PFSK-1 (cell line): ENCODE measurements at regions not wholly inside any gene's neighbourhood (a gene's known extent, or its start where the extent isn't known, plus 50 kb on each side); places are given as distances from the start of the nearest gene placed in this dataset.

ENCODE experiments used
- FOXP2 ChIP-seq: optimal IDR thresholded peaks from 2 replicates; pipeline ENCODE3; 2011; ENCODE audit warnings: borderline replicate concordance, control low read depth, inconsistent platforms; ENCODE audit not compliant: insufficient read depth; ENCODE audit errors: extremely low read length, extremely low read depth
- POLR2AphosphoS5 ChIP-seq: IDR thresholded peaks from 2 replicates; pipeline ENCODE4 v1.6.1; 2012; ENCODE audit warnings: low read depth, mild to moderate bottlenecking, control low read depth, low read length, moderate library complexity
- REST ChIP-seq, 2 experiments: IDR thresholded peaks; 2 replicates each; pipeline versions ENCODE4 v1.6.1 to v1.8.0; 2011 to 2012; ENCODE audit warnings: low read depth in 2 of 2, low read length in 2 of 2, control low read depth in 1 of 2, inconsistent platforms in 1 of 2, mild to moderate bottlenecking in 1 of 2, moderate library complexity in 1 of 2; ENCODE audit not compliant: insufficient read depth in 1 of 2
- SIN3A ChIP-seq: IDR thresholded peaks from 2 replicates; pipeline ENCODE4 v1.6.1; 2012; ENCODE audit warnings: mild to moderate bottlenecking, low read length, moderate library complexity, borderline replicate concordance; ENCODE audit not compliant: insufficient read depth
- TAF1 ChIP-seq: IDR thresholded peaks from 2 replicates; pipeline ENCODE4 v1.6.1; 2012; ENCODE audit warnings: low read length, control low read depth, borderline replicate concordance; ENCODE audit not compliant: insufficient read depth

GRCh38 chr3:153055217-153055616, 106.8 kb upstream of the RAP2B start:
- TF ChIP-seq REST (IDR thresholded peaks at IDR 0.05; ENCODE audit: insufficient read depth in 1 of 2, low read depth in 2 of 2, low read length in 2 of 2) (no peak), FOXP2 (no peak), TAF1 (no peak)

- TF ChIP-seq SIN3A: no peak
Measured at GRCh38 chr3:153055779-153056178, 106.2 kb upstream of the RAP2B start.

- TF ChIP-seq POLR2AphosphoS5: no peak
- no peak for TF ChIP-seq REST (IDR thresholded peaks at IDR 0.05; ENCODE audit: insufficient read depth in 1 of 2, low read depth in 2 of 2, low read length in 2 of 2)
- no peak for TF ChIP-seq SIN3A
- no peak for TF ChIP-seq TAF1
- TF ChIP-seq FOXP2: no peak
Measured at GRCh38 chr3:153060346-153060745, 101.7 kb upstream of the RAP2B start.

- no peak for TF ChIP-seq POLR2AphosphoS5
- TF ChIP-seq TAF1: no peak
- no peak for TF ChIP-seq FOXP2
- TF ChIP-seq SIN3A: no peak
- TF ChIP-seq REST (IDR thresholded peaks at IDR 0.05; ENCODE audit: insufficient read depth in 1 of 2, low read depth in 2 of 2, low read length in 2 of 2): no peak
Measured at GRCh38 chr3:153061938-153062528, 100.0 kb upstream of the RAP2B start.

- no peak for TF ChIP-seq POLR2AphosphoS5
- TF ChIP-seq TAF1: no peak
- TF ChIP-seq REST (IDR thresholded peaks at IDR 0.05; ENCODE audit: insufficient read depth in 1 of 2, low read depth in 2 of 2, low read length in 2 of 2): no peak
- TF ChIP-seq FOXP2: no peak
- TF ChIP-seq SIN3A: no peak
Measured at GRCh38 chr3:153063337-153063736, 98.7 kb upstream of the RAP2B start.
